GM18498 (cell line): ENCODE measurements at regions not wholly inside any gene's neighbourhood (a gene's known extent, or its start where the extent isn't known, plus 50 kb on each side); places are given as distances from the start of the nearest gene placed in this dataset.

Experiments used
- ATAC-seq: cut with Tn5 transposase; IDR thresholded peaks from one replicate; pipeline ENCODE4 v1.9.1; 2021; ENCODE audit warnings: mild to moderate bottlenecking, moderate library complexity; ENCODE audit not compliant: unreplicated experiment

DNA sequence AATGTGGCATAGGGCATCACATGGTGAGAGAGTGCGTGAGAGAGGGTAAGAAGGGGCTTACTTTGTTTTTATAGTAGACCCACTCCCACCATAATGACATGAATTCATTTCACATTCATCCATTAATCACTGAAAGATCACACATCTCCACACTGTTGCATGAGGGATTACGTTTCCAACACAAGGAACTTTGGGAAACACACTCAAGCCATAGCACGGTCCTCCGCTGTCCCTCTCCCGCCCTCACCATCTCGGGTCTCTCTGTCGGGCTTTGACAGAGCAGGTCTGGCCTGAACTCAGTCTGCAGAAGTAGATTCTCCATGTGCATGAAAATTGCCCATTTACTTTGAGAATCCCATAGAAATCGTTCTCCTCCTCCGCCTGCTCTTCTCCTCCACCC lies 312.2 kb downstream of the MATN1 start:
- ATAC-seq, result no peak

GRCh38 chr1:30410153-30410851 lies 313.1 kb downstream of the MATN1 start:
- ATAC-seq, result no peak

DNA sequence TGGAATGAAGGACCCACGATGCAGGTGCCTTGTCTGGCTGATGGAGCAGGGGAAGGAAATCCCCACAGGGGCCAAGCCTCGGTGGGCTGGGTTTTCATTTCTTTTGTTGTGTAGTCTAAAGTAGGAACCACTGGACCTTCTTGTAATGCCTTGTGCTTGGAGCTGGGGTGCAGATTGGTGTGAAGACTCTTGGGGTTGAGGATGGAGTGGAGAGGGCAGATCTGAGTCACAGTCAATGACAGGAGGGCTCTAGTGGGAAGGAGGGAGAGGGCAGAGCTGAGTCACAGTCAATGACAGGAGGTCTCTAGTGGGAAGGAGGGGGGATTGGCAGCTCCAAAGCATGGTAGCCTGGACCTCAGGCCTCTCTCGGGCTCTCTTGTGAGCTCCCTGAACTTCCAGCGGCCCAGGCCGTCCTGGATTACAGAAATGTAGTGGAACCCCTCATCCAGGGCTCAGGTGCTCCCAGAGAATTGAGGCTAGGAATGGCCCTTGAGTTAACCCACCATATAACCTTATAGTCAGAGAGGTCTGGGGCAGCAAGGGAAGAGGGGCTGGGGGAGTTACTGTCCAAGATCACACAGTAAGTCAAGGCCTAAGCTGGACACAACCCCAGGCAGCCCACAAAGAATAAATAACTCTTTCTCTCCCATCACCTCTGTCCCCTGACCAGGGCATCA lies 313.8 kb downstream of the MATN1 start:
- no peak for ATAC-seq

DNA sequence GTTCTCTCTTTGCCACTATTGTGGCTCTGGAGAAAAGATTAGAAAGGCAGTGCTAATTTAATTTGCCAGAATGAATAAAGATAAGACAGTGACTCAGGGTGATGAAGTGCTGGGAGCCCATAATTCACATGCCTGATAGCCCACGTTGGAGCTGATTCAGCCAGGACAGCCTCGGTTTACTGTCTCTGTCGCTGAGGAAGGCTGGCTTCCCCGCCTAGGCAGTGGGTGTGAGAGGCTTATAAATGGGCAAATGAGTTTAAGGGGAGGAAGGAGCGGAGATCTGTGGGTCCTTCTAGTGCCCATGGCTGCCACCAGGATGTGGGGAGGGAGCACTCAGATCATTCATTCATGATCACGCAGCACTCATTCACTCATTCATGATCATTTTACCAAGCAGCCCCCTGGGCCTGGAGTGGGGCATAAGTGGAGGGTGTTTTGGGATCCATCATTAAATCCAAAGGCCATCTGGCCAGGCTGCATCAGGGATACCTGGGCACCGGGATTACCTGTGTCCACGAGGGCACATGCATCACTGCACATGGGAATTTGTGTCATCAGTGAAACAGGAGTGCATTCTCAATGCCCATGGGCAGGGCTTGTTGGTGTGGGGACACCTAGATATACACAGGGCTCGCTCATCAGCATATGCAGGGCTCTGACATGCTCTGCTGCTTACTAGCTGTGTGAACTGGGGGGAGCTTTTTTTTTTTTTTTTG lies 315.4 kb downstream of the MATN1 start:
- ATAC-seq, result no peak

- no peak for ATAC-seq
These were observed 316.2 kb downstream of the MATN1 start for GRCh38 chr1:30406996-30407864.

DNA sequence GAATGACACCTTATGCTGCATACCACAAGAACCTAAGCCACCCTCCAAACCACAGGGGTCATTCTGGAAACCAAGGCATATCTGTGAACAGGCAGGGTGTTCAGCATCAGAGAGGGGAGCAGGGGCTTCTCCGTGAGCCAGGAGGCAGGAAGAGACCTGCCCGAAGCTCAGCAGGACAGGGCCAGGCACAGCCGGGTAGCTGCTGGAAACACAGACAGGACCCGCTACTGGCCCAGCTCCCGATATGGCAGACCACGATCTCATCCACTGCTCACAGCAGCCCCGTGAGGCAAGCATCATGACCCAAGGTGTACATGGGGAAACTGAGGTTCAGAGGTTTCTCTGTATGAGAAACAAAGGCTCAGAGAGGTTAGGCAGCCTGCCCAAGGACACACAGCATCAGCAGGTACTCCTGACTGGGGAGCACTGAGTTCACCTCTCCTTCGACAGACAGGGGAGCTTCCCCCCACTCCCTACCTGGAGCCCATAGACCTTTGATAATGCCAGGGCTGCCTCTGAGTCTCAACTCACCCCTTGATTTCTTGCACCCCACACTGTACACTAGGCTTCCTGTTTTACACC lies 317.7 kb downstream of the MATN1 start:
- no peak for ATAC-seq

- ATAC-seq, result no peak
These were observed 318.3 kb downstream of the MATN1 start for GRCh38 chr1:30405081-30405480.

- ATAC-seq, result no peak
These were observed 319.0 kb downstream of the MATN1 start for GRCh38 chr1:30404341-30404740.

- ATAC-seq, result no peak
These were observed 319.7 kb downstream of the MATN1 start for GRCh38 chr1:30403726-30404125.

DNA sequence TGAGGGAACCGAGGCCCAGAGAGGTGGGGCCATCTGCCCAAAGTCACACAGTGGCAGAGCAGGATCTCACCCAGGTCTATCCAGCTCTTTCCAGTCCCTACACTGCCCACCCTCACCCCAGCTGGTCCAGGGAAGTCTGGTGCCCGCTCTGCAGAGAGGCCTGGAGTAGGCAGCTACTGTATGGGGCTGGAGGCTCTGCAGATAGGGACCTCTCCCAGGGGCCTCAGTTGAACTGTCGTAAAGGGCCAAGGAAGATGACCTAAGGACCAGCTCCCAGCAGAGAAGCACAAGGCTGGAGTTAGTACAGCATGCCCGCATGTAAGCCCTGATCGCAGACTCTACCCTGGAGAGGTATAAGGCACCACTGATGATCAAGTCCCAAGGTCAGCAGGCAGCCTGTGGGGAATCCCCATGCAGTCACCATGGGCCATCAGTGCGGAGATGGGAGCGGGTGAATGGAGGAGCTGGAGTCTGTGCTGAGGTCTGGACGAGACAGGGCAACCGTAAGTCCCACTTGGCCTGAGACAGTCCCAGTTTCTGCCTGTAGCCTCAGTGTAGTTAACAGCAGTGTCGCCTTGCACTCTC lies 320.2 kb downstream of the MATN1 start:
- ATAC-seq, result no peak

DNA sequence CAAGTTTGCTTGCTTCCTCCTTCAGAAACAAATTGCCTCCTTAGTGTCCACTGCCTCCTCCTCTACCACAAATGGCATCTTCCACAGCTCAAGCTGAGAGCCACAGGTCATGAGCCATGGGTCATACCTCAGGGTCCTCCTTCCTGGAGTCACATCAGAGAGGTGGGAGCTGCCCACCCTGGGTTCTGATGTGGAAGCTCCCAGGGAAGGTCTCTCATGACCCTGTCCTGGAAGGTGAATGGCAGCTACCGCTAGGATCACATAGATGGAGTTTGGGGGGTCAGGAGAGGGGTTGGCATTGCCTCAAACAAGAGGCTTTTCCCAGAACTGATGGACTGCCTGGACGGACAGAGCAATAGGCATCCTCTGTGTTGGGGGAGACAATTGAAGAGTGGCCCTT lies 321.4 kb downstream of the MATN1 start:
- ATAC-seq, result no peak

GRCh38 chr1:30400507-30400906 lies 322.9 kb downstream of the MATN1 start:
- ATAC-seq, result no peak

DNA sequence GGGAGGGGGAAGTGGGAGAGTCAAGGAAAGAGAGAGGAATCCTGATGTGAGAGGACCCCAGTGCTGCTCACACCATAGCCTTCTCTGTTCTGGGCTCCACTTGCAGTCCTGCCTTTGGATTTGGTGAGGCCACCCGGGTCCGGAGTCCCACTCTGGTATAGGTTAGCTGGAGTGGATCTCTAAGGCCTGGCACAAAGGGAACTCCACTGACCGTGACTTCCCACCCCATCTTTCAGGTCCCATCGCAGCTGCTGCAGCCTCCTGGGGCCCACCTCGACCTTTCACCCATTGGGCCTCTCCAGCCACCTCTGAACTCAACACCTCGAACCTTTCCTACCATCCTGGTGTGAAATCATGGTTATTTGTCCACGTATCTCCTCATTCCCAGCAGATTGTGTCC lies 324.4 kb downstream of the MATN1 start:
- no peak for ATAC-seq

- no peak for ATAC-seq
These were observed 325.8 kb downstream of the MATN1 start for GRCh38 chr1:30397576-30397975.

GRCh38 chr1:30395631-30396030 lies 327.8 kb downstream of the MATN1 start:
- ATAC-seq, result no peak

DNA sequence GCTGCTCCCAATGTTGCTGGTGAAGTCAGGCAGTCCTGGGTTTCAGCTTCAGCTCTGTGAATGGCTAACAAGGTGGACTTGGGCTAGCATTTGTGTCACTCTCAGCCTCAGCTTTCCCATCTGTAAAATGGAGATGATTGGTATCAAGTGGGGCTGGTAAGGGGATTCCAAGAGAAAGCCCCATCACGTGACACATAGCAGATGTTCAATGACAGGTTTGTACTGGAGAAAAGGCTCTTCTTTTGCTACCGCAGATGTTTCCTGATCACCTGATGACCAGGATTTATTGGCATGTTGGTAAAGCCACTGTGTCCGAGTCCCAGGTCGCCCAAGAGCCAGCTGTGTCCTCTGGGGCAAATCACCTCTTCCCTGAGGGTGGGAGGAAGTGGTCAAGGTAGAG lies 335.0 kb downstream of the MATN1 start:
- no peak for ATAC-seq

- ATAC-seq, result no peak
These were observed 337.0 kb downstream of the MATN1 start for GRCh38 chr1:30386156-30386926.

DNA sequence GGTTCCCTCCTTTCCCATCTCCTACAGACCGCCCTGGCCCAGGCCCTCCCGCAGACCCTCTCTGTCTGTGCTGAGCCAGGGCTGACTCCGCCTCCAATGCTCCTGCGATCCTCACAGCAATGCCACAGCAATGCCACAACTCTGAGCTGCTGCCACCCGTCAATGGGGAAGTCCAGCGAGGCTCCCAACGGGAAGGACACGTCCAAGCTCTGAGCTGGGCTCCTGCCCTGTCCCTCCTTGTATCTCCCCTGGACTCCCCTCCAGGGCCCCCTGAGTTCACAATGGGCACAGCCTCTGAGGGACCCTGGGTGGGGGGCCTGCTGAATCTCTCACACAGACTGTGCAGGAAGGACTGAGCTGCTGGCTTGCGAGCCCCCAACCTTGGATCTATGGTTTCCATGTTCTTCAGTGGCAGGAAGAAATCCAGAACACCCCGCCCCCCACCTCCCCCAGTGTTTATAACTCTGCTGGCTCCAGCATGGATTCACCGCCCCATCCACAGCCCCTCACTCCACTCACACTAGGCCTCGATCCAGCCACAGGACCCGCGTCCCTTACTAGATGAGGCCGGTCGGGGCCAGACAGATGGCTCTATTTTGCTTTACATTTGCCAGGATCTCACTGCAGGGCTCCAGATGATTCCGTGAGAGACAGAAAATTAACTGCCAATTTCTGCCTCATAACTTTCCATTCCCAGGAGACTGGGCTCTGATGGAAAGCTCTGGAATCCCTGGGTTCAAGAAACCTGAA lies 338.0 kb downstream of the MATN1 start:
- no peak for ATAC-seq
